LNCAP (cell line): ENCODE measurements at regions not wholly inside any gene's neighbourhood (a gene's known extent, or its start where the extent isn't known, plus 50 kb on each side); places are given as distances from the start of the nearest gene placed in this dataset.

Experiments
- TF ChIP-seq, protein P1 (sequence below): fragments of 450-650 bp; IDR thresholded peaks from 2 replicates; pipeline ENCODE4 v1.5.1; 2017; ENCODE audit warnings: mild to moderate bottlenecking

- TF ChIP-seq, protein P1, sequence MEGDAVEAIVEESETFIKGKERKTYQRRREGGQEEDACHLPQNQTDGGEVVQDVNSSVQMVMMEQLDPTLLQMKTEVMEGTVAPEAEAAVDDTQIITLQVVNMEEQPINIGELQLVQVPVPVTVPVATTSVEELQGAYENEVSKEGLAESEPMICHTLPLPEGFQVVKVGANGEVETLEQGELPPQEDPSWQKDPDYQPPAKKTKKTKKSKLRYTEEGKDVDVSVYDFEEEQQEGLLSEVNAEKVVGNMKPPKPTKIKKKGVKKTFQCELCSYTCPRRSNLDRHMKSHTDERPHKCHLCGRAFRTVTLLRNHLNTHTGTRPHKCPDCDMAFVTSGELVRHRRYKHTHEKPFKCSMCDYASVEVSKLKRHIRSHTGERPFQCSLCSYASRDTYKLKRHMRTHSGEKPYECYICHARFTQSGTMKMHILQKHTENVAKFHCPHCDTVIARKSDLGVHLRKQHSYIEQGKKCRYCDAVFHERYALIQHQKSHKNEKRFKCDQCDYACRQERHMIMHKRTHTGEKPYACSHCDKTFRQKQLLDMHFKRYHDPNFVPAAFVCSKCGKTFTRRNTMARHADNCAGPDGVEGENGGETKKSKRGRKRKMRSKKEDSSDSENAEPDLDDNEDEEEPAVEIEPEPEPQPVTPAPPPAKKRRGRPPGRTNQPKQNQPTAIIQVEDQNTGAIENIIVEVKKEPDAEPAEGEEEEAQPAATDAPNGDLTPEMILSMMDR, result no peak
Measured at GRCh38 chr2:8290771-8291352, 391.0 kb upstream of the ID2 start.

GRCh38 chr2:8296306-8296705 lies 385.6 kb upstream of the ID2 start:
- TF ChIP-seq, protein P1, result no peak

DNA sequence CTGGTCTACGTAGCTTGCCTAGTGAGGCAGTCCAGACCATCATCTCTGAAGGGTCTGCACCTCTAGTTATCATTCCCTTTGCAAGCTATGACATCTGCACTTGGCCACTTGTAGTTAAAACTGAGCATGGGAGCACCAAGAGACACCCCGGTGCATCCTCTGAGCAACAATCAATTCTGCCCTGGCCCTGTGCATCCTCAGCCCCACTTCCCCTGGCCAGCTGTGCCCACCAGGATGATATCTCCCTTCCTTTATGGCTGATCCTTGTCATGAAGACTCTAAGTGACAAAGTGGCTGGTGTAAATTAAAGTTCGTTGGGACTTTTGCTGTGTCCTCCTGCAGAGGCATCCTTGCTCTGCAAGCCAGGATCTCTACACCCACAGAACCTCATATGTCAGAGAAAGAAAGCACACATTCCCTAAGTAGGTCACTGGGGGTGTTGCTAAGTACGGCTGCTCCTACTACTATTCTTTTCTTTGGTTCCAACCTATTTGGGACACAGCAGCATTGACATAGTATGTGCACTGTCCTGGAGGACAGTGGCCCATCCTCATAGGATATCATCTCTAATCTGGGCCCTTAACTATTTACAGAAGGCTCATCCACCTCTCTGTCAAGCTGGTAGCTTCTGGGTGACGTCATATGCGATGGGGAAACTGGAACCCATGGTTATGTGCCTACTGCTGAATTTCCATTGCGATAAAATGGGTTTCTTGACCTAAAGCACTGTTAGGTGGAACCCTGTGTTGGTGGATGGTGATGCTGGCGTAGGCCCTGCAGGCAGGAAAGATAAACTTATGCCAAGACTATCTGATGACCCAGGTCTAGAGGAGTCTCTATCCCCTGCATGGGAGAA lies 384.3 kb upstream of the ID2 start:
- TF ChIP-seq, protein P1, result no peak

DNA sequence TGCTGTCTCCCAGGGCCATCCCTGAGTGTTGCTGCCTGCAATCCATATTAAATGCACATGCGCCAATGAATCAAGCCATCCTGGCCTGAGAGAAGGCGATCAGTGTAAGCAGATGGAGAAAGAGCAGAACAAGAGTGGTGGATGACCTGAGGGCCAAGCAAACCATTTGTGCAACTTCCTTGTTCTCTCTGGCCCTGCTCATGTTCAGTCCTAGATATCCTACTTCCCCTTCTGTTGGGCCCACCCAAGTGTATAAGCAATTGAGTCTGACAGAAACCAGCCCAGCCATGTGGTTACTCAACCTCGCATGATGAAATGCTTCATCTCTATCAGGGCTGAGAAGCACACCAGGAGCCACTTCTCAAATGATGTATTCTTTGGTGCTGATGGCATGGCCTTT lies 383.1 kb upstream of the ID2 start:
- TF ChIP-seq, protein P1, result no peak

DNA sequence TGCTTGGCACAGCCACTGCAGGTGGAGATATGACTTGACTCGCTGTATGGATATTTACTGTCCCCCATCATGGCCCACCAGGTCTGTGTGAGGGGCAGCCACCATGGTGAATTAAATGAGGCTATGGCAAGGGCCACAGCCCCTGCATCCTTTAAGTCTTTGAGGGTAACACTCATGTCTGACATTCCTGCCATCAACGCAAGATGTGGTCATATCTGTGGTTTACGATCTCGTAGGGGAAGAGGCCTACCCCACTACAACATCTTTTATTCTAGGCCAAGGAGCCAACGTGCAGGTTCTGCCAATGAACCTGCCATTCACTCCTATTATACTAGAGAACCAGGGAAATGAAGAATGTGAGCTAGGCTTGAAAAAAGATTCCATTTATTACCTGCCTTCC lies 381.6 kb upstream of the ID2 start:
- TF ChIP-seq, protein P1, result no peak

DNA sequence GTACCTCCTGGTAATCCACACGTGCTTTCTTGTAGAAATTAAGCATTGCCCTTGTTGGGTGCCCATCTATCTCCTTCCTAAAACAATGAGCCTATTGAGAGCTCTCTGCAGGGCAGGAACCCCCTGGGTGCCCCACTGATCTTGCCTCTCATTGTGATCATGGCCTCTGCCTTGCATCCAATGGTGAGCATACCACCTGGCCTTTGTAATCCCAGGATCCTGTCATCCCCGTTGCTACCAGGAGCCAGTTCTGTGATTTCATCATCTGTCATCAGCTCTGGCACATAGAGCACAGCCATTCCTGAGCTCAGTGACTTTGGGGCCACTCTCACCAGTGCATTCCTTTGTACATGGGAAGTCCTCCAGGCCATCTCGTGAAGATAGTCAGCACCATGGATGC lies 381.0 kb upstream of the ID2 start:
- TF ChIP-seq, protein P1, result no peak

GRCh38 chr2:8303322-8303832 lies 378.5 kb upstream of the ID2 start:
- TF ChIP-seq, protein P1, result no peak
